ENCODE measurements at regions not wholly inside any gene's neighbourhood (a gene's known extent, or its start where the extent isn't known, plus 50 kb on each side); places are given as distances from the start of the nearest gene placed in this dataset.

DNA sequence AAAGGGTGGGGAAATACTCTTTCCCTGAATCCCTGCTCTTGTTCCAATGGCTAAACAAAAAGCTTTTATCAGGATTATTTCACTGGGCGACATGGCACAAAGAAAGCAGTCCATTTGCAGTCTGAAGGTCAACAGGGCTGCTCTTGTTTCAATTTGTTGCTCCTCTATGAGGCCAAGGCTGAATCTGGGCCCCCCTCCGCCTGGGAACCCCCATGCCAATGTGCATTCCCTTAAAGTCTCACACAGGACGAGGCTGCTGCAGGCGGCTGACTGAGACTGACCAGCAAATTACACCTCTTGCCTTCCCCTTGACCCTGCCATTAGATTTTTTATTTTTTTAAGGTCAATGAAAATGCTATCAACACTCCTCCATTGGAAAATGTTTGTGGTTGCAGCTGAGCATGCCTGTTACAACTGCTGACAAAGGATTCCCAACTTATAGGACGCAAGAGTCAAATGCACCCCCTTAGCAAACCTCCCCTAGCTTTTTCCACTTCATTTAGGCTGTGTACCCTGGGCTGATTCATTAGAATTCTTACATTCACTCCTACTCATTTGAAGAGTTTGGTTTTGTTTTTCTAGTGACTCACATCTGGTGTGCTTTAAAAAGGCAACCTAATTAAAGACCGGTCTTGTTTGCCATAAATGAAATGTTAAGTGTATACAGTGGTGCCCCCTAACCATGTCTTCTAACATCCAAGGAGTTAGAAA, 60.8 kb upstream of the ARHGEF3 start:
- DNase-seq, result peak; percentile 49

DNA sequence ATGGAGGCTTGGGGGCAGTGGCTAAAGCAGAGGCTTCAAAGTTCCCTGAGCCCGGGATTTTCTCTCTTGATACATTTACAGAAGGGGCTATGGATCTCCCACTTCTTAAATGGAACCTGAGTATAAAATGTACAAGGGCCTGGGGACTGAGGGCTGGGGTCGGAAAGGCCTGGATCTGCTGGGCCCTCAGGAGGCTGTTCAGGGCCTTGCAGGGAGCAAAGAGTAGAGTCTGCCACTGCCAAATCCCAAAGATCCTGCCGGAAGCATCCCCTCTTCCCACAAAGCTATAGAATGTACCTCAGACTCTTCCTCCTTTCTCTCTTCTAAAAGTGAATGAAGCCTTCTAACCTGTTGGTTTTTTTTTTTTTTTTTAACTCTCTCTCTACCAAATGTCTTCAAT, 59.8 kb upstream of the ARHGEF3 start:
- DNase-seq, result no peak

DNA sequence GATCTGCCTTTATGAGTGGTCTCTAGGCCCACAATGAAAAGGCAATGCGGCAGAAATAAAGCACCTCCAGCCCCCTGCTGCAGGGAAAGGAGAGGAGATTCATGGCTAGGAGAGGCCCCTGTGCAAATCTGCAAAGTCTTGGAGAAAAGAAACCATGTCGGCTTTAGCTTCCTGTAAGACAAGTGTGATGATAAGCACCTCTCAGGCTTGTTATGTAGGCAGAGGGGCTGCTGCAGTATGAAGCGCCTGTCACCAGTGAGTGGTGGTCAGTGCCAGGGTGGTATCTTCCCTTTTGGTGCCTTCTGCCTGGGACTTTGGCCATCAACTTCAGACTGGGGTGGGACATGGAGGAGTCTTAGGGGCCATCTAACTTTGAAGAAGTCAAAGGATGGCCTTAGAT, 59.2 kb upstream of the ARHGEF3 start:
- no peak for DNase-seq

DNA sequence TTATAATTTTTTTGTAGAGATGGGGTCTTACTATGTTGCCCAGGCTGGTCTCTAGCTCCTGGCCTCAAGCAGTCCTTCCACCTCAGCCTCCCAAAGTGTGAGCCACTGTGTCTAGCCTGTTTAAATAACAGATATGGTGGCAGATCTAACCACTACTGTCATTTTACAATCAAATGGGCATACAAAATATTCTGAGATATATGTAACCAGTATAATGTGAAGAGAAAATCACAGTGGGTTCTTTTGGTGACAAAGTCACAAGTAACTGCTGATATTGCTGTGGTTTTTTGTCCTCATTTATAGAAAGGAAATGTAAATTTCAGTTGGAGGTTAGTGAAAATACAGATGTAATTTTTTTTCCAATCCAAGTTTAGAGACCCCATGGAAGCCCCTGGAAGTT, 58.6 kb upstream of the ARHGEF3 start:
- no peak for DNase-seq

DNA sequence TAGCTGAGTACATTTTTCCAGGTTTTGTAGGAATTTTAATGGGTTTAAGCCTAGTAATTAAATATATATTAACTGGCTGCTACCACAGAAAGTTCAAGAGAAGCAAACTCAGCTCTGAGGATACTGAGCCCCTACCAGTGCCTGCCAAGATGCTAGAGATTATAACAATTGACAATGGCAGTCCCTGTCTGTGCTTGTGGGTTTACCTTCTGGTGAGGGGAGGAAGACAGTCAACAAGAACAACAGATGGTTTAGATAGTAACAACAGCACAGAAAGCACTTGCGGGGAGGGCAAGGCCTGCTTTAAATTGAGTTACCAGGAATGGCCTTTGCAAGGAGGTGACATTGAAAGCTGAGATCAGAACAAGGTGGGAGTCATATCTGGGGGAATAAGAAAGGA, 56.6 kb upstream of the ARHGEF3 start:
- DNase-seq, result no peak

DNA sequence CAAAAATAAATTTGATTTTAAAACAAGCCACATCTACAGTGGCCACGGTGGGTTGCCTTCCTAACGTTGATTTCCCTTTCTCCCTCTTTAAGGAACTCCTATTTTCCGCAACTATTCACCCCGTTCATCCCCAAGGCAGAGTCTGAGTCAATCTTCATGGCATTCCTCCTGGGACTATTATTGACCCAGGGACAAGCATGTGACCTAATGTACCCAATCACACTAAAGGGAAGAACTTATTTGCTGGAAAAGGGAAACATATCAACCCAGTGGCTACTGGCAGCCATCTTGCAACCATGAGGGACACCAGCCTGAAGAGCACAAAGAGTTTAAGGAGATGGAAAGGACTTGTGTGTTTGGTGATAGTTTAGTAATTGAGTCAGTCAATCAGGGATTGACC, 55.4 kb upstream of the ARHGEF3 start:
- no peak for DNase-seq

DNA sequence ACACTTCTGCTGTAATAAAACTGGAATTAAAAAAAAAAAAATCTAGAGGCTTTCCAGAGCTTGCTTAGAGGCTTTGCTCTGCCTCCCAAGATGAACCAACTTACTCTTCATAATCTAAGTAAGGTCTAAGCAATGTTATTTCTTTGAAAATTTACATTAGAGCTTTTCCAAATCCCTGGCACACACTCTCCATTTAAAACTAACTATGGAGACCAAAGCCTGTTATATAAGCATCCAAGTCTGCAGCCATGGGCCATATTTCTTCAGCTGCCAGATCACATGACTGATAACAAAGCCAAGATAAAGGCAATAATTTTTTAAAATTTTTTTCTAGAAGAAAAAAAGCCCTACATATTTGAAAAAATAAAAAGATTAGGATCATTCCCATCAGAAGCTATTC, 55.0 kb upstream of the ARHGEF3 start:
- no peak for DNase-seq

DNA sequence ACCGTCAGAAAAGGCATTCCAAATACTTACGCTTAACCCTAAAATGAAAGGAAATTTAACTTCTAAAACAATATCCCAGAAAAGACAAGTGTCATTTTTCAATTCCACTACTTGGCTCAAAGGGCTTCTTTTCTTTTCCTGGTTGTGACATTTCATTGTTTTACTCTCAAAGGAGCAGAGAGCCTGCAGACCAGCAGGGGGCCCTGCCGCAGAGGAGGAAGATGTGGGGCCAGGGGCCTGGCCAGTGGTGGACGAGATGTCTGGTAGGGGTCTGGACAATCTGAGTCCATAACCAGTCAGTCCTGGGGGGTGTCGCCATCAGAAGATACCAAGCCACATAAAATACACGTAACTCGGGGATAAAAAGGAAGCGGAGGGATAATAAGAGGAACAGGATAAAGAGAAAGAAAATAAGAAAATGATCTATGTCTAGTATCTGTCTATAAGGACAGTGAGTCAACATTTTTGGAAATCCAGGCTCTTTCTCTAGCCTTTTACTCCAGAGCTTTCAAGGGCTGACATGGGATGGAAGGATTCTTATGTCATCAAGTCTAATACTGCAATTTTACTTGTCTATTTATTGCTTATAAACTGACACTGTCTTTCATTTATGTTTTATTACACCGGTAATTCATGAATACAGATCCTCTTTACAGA, 54.2 kb upstream of the ARHGEF3 start:
- no peak for DNase-seq

DNA sequence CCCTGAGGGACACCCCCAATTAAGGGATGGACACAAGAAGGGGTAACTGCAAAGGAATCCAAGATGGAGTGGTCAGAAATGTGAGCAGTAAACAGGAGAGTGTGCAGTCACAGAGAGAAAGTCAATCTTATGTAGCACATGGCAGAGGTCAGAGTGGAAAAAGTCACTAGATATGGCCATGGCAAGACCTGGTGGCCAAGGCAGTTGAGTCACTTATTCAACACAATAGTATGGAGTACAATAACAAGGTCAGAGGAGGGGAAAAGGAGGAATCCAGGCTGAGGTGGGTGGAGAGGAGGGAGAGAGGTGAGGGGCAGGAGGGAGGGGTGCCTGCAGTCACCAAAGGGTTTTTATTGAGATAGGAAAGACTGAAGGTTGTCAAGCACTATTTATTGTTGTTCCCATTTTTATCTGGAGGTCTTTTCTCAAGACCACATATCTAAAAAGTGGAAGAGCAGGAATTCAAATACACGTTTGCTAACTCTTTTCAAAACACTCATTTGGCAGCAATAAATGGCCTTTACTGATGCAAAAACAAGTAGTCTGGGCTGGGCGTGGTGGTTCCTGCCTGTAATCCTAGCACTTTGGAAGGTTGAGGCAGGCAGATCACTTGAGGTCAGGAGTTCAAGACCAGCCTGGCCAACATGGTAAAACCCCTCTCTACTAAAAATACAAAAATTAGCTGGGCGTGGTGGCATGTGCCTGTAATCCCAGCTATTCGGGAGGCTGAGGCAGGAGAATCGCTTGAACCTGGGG, 53.3 kb upstream of the ARHGEF3 start:
- no peak for DNase-seq

DNA sequence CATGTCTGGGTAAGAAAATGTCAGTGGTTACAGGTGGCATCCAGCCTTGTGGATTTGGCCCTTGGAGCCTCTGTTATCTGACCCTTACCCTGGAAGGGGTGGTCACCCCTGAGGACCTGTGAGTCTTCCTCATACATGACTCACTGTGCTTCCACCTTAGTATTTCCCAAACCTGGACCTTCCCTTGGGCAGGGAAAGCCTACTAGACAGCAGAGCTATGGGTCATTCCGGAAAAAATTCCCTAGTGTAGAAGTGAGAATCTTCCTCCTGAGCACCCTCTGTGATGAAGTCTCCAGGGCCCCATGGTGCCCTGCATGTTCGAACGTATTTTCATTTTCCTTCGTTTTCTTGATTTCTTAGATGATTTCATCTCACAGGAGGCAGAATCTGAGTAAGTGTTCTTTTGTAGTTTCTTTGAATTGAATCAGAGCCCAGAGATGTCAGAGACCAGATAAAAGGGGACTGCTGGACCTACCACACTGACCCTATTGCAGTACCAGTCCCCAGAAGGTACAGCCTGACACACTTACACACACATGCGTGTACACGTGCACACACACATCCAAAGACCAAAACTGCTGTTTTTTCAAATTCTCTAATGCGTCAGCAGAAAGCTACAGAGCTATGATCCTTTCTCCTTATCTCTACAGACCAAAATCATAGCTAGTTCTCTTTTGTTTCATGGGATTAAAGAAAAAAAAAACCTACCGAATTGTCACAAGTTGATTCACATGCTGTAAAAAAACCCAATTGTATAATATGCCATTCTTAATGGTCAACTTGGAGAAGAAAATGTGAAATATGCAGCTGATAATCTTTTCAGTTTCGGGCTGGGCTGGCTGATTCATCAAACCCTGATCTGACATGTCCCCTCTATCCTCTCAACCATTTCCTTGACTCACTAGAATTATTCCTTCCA, 50.5 kb upstream of the ARHGEF3 start:
- peak; percentile 53 for DNase-seq
